ENCODE measurements at regions not wholly inside any gene's neighbourhood (a gene's known extent, or its start where the extent isn't known, plus 50 kb on each side); places are given as distances from the start of the nearest gene placed in this dataset.

DNA sequence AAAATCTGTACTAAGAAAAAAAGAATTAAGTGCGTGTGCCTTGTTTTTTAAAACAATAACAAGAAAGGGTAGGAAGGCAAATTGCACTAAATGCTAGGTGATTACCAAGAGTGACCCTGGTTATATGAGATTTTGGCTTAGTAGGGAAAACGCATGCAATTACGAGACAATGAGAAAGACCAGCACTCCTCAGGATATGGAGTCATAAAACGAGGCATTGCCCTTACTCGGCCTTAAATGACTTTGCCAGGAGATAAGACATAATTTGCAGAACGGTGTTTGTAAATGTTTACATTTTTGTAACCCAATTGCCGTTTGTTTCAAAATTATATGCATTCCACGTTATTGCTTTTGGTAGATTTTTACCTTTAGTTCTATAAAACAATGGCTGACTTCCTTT is 179.8 kb downstream of the RBM26 start:
- H3K4me1 ChIP-seq = no peaks in the 10 kb centered on the region
- intact Hi-C loops (cut with DNase I) = no loop called here
- DNase-seq (no peak), ATAC-seq (no peak)
- no peak overlapping the region for H3K4me3 ChIP-seq
- H3K9me3 ChIP-seq = no peaks in the 10 kb centered on the region
- no peaks in the 10 kb centered on the region for H3K27me3 ChIP-seq (ENCODE audit: low read depth)
- no peaks in the 10 kb centered on the region for H3K36me3 ChIP-seq
- H3K27ac ChIP-seq = no peak overlapping the region
- TF ChIP-seq, protein P1, sequence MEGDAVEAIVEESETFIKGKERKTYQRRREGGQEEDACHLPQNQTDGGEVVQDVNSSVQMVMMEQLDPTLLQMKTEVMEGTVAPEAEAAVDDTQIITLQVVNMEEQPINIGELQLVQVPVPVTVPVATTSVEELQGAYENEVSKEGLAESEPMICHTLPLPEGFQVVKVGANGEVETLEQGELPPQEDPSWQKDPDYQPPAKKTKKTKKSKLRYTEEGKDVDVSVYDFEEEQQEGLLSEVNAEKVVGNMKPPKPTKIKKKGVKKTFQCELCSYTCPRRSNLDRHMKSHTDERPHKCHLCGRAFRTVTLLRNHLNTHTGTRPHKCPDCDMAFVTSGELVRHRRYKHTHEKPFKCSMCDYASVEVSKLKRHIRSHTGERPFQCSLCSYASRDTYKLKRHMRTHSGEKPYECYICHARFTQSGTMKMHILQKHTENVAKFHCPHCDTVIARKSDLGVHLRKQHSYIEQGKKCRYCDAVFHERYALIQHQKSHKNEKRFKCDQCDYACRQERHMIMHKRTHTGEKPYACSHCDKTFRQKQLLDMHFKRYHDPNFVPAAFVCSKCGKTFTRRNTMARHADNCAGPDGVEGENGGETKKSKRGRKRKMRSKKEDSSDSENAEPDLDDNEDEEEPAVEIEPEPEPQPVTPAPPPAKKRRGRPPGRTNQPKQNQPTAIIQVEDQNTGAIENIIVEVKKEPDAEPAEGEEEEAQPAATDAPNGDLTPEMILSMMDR (IDR thresholded peaks at IDR 0.05) = no peak

DNA sequence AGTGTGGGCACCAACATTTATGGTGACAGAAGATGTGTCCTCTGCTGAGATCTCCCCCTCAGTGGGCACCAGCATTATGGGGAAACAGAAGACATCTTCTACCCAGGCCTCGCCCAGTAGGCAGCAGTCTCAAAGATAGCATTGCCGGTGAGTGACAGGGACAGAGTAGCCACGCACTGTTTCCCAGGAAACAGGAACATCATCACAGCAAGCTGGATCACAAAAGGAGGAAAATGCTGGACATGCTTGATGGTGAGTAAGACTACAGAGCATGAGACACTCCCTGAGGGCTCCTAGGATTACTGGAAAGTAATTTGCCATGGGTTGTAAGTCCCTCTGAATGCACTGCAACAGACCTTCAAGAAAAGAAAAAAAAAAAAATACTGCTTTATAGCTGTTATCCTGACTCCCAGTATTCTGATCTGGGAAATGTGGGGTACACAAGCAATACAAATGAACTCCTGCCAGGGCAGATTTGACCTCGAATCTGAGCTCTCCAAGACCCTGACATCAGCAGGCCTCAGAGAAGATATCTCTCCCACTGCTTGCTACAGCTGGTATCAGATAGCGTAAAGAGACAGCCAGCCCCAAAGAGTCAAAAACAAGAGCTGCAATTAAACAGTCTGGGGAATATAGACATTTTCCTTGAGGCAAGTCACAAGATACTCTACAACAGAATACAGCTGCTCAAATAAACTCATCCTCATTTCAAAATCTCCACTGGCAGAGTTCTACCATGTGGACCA is 180.4 kb downstream of the RBM26 start:
- intact Hi-C loops (cut with DNase I) = no loop called here
- no peak overlapping the region for H3K27ac ChIP-seq
- no peaks in the 10 kb centered on the region for H3K36me3 ChIP-seq
- H3K9me3 ChIP-seq = no peaks in the 10 kb centered on the region
- ATAC-seq (no peak), DNase-seq (no peak)
- H3K27me3 ChIP-seq (ENCODE audit: low read depth) = no peaks in the 10 kb centered on the region
- H3K4me1 ChIP-seq = no peaks in the 10 kb centered on the region
- H3K4me3 ChIP-seq = no peak overlapping the region
- TF ChIP-seq, protein P1 (IDR thresholded peaks at IDR 0.05) = no peak

DNA sequence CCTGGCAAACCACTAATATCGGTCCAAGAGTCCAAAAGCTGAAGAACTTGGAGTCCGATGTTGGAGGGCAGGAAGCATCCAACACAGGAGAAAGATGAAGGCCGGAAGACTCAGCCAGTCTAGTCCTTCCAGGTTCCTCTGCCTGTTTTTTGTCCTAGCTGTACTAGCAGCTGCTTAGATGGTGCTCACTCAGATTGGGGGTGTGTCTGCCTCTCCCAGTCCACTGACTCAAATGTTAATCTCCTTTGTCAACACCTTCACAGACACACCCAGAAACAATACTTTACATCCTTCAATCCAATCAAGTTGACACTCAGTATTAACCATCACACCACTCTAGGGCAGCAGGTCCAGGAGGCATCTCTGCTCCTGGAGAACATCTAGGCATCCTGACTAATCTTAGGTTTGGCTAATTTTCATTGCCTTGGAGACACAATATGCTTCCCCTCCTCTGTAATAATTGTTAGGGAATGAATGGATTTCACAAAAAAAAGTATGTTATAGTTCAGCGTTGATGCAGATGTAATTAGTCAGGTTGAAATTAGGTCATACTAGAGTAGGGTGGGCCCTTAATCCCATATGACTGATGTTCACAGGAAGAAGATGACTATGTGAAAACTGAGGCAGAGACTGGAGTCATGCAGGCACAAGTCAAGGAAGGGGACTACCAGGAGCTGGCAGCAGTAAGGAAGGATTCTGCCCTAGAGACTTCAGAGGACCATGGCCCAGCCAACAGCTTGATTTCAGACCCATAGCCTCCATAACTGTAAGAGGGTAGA is 183.4 kb downstream of the RBM26 start:
- Histone ChIP-seq H3K36me3 (no peaks in the 10 kb centered on the region), H3K4me3 (no peak overlapping the region), H3K4me1 (no peaks in the 10 kb centered on the region), H3K27me3 (ENCODE audit: low read depth) (no peaks in the 10 kb centered on the region), H3K27ac (no peak overlapping the region), H3K9me3 (no peaks in the 10 kb centered on the region)
- ATAC-seq (no peak), DNase-seq (no peak)
- TF ChIP-seq, protein P1 (IDR thresholded peaks at IDR 0.05) = no peak
- intact Hi-C loops (cut with DNase I) = no loop called here

DNA sequence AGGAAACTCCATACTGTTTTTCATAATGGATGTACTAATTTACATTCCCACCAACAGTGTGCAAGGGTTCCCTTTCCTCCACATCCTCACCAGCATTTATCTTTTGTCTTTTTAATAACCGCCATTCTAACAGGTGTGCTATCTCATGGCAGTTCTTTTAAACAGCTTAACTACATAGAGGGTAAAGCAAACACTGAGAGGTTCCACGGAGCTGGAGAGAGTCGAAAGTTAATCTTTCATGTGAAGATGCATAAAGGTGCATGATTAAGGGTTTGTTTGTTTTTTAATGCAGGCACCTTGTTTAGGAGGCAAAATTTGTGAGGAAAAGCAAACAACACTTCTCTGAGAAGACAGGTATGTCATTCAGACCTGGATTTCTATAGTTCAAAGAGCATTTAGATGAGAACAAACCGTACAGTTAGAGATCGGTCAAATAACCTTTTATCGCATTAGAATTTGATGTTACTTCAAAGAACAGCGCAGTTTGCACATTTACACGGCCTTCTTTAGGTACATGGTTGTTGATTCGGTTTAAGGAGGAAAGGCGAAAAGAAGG is 193.9 kb downstream of the RBM26 start:
- Histone ChIP-seq H3K4me3 (no peak overlapping the region), H3K36me3 (no peaks in the 10 kb centered on the region), H3K27ac (no peak overlapping the region), H3K4me1 (no peaks in the 10 kb centered on the region), H3K9me3 (no peaks in the 10 kb centered on the region), H3K27me3 (ENCODE audit: low read depth) (no peaks in the 10 kb centered on the region)
- TF ChIP-seq, protein P1 (IDR thresholded peaks at IDR 0.05) = no peak
- intact Hi-C loops (cut with DNase I) = no loop called here
- no peak for DNase-seq
- ATAC-seq = no peak

DNA sequence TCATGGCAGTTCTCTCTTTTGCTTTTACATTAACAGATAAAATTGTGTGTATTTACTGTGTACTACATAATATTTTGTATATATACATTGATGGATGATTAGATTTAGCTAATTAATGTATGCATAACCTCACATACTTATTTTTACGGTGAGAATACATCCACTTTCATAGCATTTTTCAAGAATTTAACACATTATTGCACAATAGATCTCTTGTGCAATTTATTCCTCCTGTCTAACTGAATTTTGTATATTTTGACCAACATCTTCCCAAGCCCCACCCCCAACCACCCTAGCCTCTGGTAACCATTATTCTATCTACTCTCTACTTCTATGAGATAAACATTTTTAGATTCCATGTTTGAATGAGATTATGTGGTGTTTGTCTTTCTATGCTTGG is 194.7 kb downstream of the RBM26 start:
- no peak overlapping the region for H3K27ac ChIP-seq
- H3K4me1 ChIP-seq = no peaks in the 10 kb centered on the region
- H3K9me3 ChIP-seq = no peaks in the 10 kb centered on the region
- TF ChIP-seq, protein P1 (IDR thresholded peaks at IDR 0.05) = no peak
- intact Hi-C loops (cut with DNase I) = no loop called here
- no peak overlapping the region for H3K4me3 ChIP-seq
- no peak for ATAC-seq
- H3K36me3 ChIP-seq = no peaks in the 10 kb centered on the region
- no peak for DNase-seq
- H3K27me3 ChIP-seq (ENCODE audit: low read depth) = no peaks in the 10 kb centered on the region

Measured in lower lobe of right lung (tissue), 2 donors.